ENCODE measurements at regions not wholly inside any gene's neighbourhood (a gene's known extent, or its start where the extent isn't known, plus 50 kb on each side); places are given as distances from the start of the nearest gene placed in this dataset.

DNA sequence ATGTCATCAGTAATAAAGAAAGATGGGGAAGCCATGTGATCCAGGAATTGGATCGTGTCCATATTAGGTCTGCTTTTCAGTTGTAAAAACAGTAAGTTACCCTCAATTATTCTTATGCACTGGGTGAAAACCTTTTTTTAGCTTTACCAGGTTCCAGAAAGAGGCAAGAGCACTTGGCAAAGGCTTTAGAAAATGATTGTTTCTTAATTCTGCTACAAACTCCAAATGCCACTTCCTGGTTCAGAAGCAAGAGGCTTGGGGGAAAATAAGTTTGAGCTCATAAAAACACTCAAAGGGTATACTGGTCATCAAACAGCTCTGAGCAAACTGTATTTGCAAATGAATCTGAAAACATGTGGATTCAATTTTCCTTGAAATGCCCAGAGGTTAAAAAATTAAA is 615.6 kb downstream of the EBF1 start:
- Histone ChIP-seq H3K9me3 (replicated peaks; ENCODE audit: control insufficient read depth, insufficient read depth, low read length) (no peaks in the 10 kb centered on the region), H3K4me3 (no peak overlapping the region), H3K36me3 (ENCODE audit: control insufficient read depth in 2 of 2, insufficient read depth in 2 of 2, low read length in 1 of 2) (no peaks in the 10 kb centered on the region), H3K4me1 (ENCODE audit: control insufficient read depth, insufficient read depth, low read length) (no peaks in the 10 kb centered on the region), H4K20me1 (ENCODE audit: control insufficient read depth, insufficient read depth) (no peaks in the 10 kb centered on the region), H3K27ac (ENCODE audit: control insufficient read depth, insufficient read depth) (no peak overlapping the region), H2AFZ (ENCODE audit: control insufficient read depth, low read depth, low read length) (no peak overlapping the region), H3K4me2 (ENCODE audit: control insufficient read depth, insufficient read depth) (no peak overlapping the region), H3K27me3 (replicated peaks in 1 of 2; ENCODE audit: control insufficient read depth in 2 of 2, insufficient read depth in 2 of 2, low read length in 1 of 2) (no peaks in the 10 kb centered on the region), H3K9ac (ENCODE audit: control insufficient read depth, insufficient read depth, low read length) (no peak overlapping the region), H3K79me2 (ENCODE audit: control insufficient read depth, insufficient read depth, low read length) (no peaks in the 10 kb centered on the region)
- CTCF ChIA-PET: interaction anchor here (1.1 kb wide), 1 partner anchor 21 kb away, joined by 3 read pairs; no protein-coding TSS in a partner anchor
- BruUV-seq (replicated peaks): no TSS peak
- TF ChIP-seq RBBP5 (conservative IDR thresholded peaks at IDR 0.05) (no peak), IRF3 (IDR thresholded peaks at IDR 0.05) (no peak), SRF (IDR thresholded peaks at IDR 0.05; ENCODE audit: low read depth in 2 of 2, low read length in 2 of 2) (no peak), RELA (IDR thresholded peaks at IDR 0.05; ENCODE audit: borderline replicate concordance, partially characterized antibody) (no peak), CREB1 (IDR thresholded peaks at IDR 0.05; ENCODE audit: low read depth) (no peak)
- TF ChIP-seq, protein P1, sequence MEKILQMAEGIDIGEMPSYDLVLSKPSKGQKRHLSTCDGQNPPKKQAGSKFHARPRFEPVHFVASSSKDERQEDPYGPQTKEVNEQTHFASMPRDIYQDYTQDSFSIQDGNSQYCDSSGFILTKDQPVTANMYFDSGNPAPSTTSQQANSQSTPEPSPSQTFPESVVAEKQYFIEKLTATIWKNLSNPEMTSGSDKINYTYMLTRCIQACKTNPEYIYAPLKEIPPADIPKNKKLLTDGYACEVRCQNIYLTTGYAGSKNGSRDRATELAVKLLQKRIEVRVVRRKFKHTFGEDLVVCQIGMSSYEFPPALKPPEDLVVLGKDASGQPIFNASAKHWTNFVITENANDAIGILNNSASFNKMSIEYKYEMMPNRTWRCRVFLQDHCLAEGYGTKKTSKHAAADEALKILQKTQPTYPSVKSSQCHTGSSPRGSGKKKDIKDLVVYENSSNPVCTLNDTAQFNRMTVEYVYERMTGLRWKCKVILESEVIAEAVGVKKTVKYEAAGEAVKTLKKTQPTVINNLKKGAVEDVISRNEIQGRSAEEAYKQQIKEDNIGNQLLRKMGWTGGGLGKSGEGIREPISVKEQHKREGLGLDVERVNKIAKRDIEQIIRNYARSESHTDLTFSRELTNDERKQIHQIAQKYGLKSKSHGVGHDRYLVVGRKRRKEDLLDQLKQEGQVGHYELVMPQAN (conservative IDR thresholded peaks at IDR 0.05): no peak
- ATAC-seq (no peak), FAIRE-seq (no peak), DNase-seq (ENCODE audit: low read depth, low spot score) (no peak)
- RAD21 ChIA-PET (ENCODE audit: unreplicated experiment): no interaction called here
- intact Hi-C loops (cut with micrococcal nuclease; ENCODE audit: unreplicated experiment) (no loop called here), in situ Hi-C loops (cut with MboI) (no loop called here)
- SMC1A ChIA-PET (ENCODE audit: uncharacterized antibody, unreplicated experiment): no interaction called here
- 0% methylated on average over 1 of the region's 1 CpG for WGBS (ENCODE audit: insufficient coverage, insufficient replicate concordance, low lambda C conversion rate, missing lambda C conversion rate)
- POLR2A ChIA-PET: no interaction called here
